ENCODE measurements at regions not wholly inside any gene's neighbourhood (a gene's known extent, or its start where the extent isn't known, plus 50 kb on each side); places are given as distances from the start of the nearest gene placed in this dataset.

- TF ChIP-seq EZH2 (IDR thresholded peaks at IDR 0.05) (no peak), POLR2AphosphoS5 (IDR thresholded peaks at IDR 0.05; ENCODE audit: borderline replicate concordance, low read depth, low read length) (no peak)
These were observed 192.6 kb upstream of the CARD18 start for GRCh38 chr11:105332171-105332570.
